Gastrocnemius medialis (tissue), 4 donors: ENCODE measurements at regions not wholly inside any gene's neighbourhood (a gene's known extent, or its start where the extent isn't known, plus 50 kb on each side); places are given as distances from the start of the nearest gene placed in this dataset.

Experiments
- ATAC-seq, 2 donors: fragments of 150-250 bp; one replicate each; pipeline ENCODE4 v1.9.1; 2016
- DNase-seq, 2 donors: peaks; one replicate each; pipeline ENCODE4 v3.0.0-alpha.2; 2019
- H3K27ac ChIP-seq, 4 donors: fragments of 200-600 bp; sonication (generic); 1 replicate in 1 of 4; 2 replicates in 3 of 4; pipeline ENCODE4 v1.5.1; 2016 to 2018; ENCODE audit warnings: mild to moderate bottlenecking in 2 of 4, moderate library complexity in 1 of 4
- H3K27me3 ChIP-seq, 3 donors: fragments of 200-600 bp; sonication (generic) in 2 of 3; 1 replicate in 1 of 3; 2 replicates in 2 of 3; pipeline versions ENCODE4 v1.5.1 to v1.6.0; 2016 to 2019; ENCODE audit warnings: mild to moderate bottlenecking in 1 of 3, moderate library complexity in 1 of 3
- H3K36me3 ChIP-seq, 2 donors: fragments of 200-600 bp; sonication (generic) in 1 of 2; one replicate each; pipeline ENCODE4 v1.5.1; 2017 to 2018
- H3K4me1 ChIP-seq, 2 donors: fragments of 200-600 bp; sonication (generic) in 1 of 2; one replicate each; pipeline ENCODE4 v1.5.1; 2016 to 2017; ENCODE audit warnings: mild to moderate bottlenecking in 2 of 2
- H3K4me3 ChIP-seq, 4 donors: fragments of 200-600 bp; sonication (generic) in 3 of 4; 1 replicate in 1 of 4; 2 replicates in 3 of 4; pipeline ENCODE4 v1.5.1; 2016 to 2019; ENCODE audit warnings: mild to moderate bottlenecking in 2 of 4
- H3K9me3 ChIP-seq, 3 donors: fragments of 200-600 bp; sonication (generic) in 2 of 3; 1 replicate in 1 of 3; 2 replicates in 2 of 3; pipeline ENCODE4 v1.5.1; 2016 to 2019
- POLR2A ChIP-seq, 2 donors: fragments of 450-650 bp; IDR thresholded peaks; one replicate each; pipeline ENCODE4 v1.6.1; 2017; ENCODE audit warnings: antibody characterized with exemption in 2 of 2, mild to moderate bottlenecking in 2 of 2, moderate library complexity in 2 of 2
- in situ Hi-C, 4 donors: fragments of 200-750 bp; cut with MboI; loops; one replicate each; pipeline versions ENCODE4 v1.15.0 to v1.8.0; 2017; ENCODE audit warnings: low sequenced_read_pairs in 4 of 4
- intact Hi-C: fragments of 100-400 bp; cut with DNase I; formaldehyde crosslinking; loops from one replicate; pipeline ENCODE4 v1.15.1; 2023; ENCODE audit warnings: low total_unique reads
- TF ChIP-seq, protein P1 (sequence below), 5 experiments: fragments of 450-650 bp in 3 of 5; fragments of 200-600 bp in 2 of 5; sonication (generic) in 2 of 5; IDR thresholded peaks in 4 of 5; conservative IDR thresholded peaks in 1 of 5; 1 replicate in 4 of 5; 2 replicates in 1 of 5; pipeline ENCODE4 v1.5.1; 2016 to 2019; ENCODE audit warnings: antibody characterized with exemption in 5 of 5, mild to moderate bottlenecking in 3 of 5, moderate library complexity in 3 of 5

DNA sequence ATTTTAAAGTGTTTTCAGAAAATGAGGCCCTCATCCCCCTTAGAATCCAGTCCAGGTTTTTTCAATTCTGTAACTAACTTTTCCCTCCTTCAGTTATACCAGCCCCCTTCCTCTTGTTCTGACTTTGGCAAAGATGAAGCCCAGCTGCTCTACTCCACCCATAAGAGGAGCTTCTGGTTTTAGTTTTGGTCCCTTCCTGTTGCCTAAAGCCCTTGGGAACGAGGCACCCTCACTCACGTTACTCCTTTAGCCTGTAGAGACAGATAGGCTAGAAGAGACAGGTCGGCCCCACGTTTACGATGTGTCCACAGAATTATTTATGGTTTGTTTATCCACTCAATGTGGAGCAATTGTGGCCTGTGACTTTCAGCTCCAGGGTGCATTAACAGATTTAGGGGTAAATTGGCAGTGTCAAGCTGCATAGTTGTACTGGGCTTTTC is 454.2 kb upstream of the TNP1 start:
- no peak for ATAC-seq
- intact Hi-C loops (no loop called here), in situ Hi-C loops (no loop called here)
- no peaks in the 10 kb centered on the region for H3K4me1 ChIP-seq
- no peaks in the 10 kb centered on the region for H3K27me3 ChIP-seq
- H3K9me3 ChIP-seq = no peaks in the 10 kb centered on the region
- H3K36me3 ChIP-seq = no peaks in the 10 kb centered on the region
- H3K27ac ChIP-seq = no peak overlapping the region
- TF ChIP-seq, protein P1, sequence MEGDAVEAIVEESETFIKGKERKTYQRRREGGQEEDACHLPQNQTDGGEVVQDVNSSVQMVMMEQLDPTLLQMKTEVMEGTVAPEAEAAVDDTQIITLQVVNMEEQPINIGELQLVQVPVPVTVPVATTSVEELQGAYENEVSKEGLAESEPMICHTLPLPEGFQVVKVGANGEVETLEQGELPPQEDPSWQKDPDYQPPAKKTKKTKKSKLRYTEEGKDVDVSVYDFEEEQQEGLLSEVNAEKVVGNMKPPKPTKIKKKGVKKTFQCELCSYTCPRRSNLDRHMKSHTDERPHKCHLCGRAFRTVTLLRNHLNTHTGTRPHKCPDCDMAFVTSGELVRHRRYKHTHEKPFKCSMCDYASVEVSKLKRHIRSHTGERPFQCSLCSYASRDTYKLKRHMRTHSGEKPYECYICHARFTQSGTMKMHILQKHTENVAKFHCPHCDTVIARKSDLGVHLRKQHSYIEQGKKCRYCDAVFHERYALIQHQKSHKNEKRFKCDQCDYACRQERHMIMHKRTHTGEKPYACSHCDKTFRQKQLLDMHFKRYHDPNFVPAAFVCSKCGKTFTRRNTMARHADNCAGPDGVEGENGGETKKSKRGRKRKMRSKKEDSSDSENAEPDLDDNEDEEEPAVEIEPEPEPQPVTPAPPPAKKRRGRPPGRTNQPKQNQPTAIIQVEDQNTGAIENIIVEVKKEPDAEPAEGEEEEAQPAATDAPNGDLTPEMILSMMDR (IDR thresholded peaks at IDR 0.05 in 4 of 5, conservative IDR thresholded peaks at IDR 0.05 in 1 of 5) = no peak
- no peak for TF ChIP-seq POLR2A (IDR thresholded peaks at IDR 0.05)
- H3K4me3 ChIP-seq = no peak overlapping the region
- DNase-seq = no peak

DNA sequence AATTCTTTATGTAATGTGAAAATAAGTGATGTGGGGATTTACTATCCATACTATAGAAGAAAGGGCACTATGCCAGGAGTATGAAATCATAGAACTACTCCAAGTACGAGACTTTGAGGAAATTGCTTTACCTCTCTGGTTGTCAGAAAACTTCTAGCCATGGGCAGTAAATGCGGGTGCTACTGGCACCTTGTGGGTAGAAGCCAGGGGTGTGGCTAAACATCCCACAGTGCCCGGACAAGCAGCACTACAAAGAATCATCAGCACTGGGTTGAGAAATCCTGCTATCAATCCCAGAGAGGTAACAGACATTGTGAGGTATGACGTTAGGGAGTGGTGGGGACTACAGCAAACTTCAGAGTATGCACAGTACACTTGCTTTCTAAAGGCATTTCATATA is 453.5 kb upstream of the TNP1 start:
- intact Hi-C loops = no loop called here
- Histone ChIP-seq H3K4me3 (no peak overlapping the region), H3K9me3 (no peaks in the 10 kb centered on the region), H3K4me1 (no peaks in the 10 kb centered on the region), H3K27ac (no peak overlapping the region), H3K27me3 (no peaks in the 10 kb centered on the region), H3K36me3 (no peaks in the 10 kb centered on the region)
- DNase-seq (no peak), ATAC-seq (no peak)
- in situ Hi-C loops = no loop called here
- TF ChIP-seq, protein P1 (IDR thresholded peaks at IDR 0.05 in 4 of 5, conservative IDR thresholded peaks at IDR 0.05 in 1 of 5) = no peak
- no peak for TF ChIP-seq POLR2A (IDR thresholded peaks at IDR 0.05)

DNA sequence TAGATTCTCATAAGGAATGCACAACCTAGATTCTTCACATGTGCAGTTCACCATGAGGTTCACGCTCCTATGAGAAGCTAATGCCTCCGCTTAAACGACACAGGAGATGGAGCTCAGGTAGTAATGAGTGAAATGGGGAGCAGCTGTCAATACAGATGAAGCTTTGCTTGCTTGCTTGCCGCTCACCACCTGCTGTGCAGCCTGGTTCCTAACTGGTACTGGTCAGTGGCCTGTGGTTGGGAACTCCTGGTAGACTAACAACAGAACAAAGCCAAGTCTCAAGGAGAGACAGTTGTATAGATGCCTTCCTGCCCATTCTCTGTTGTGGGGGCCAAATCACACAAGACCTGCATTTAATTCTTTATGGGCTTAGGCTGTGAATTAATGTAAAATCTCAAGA is 449.2 kb upstream of the TNP1 start:
- no peak for ATAC-seq
- Histone ChIP-seq H3K27ac (no peak overlapping the region), H3K9me3 (no peaks in the 10 kb centered on the region), H3K4me1 (no peaks in the 10 kb centered on the region), H3K27me3 (no peaks in the 10 kb centered on the region), H3K36me3 (no peaks in the 10 kb centered on the region), H3K4me3 (no peak overlapping the region)
- TF ChIP-seq POLR2A (IDR thresholded peaks at IDR 0.05) = no peak
- TF ChIP-seq, protein P1 (IDR thresholded peaks at IDR 0.05 in 4 of 5, conservative IDR thresholded peaks at IDR 0.05 in 1 of 5) = no peak
- no peak for DNase-seq
- in situ Hi-C loops = no loop called here
- intact Hi-C loops = no loop called here

DNA sequence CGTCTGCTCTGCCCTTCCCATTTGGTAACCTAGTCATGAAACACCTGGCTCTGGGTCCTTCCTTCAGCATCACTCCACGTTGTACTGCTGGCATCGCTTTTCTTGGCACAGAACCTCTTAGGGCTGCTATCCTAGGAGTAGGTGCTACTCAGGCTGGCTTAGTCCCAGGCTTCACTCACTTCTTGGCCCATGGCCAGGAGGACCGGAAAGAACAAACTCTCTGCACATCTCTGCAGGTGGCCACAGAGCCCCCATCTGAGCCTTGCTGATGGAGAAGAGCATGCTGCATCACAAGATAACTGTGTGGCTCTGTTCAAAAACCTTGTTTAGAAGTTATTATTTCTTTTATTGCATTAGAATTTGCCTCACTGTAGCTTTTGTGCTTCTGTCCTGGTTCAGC is 447.2 kb upstream of the TNP1 start:
- H3K36me3 ChIP-seq = no peaks in the 10 kb centered on the region
- H3K4me1 ChIP-seq = no peaks in the 10 kb centered on the region
- ATAC-seq = no peak
- H3K27ac ChIP-seq = no peak overlapping the region
- H3K4me3 ChIP-seq = no peak overlapping the region
- in situ Hi-C loops (no loop called here), intact Hi-C loops (no loop called here)
- DNase-seq = no peak
- TF ChIP-seq, protein P1 (IDR thresholded peaks at IDR 0.05 in 4 of 5, conservative IDR thresholded peaks at IDR 0.05 in 1 of 5) = no peak
- no peak for TF ChIP-seq POLR2A (IDR thresholded peaks at IDR 0.05)
- no peaks in the 10 kb centered on the region for H3K27me3 ChIP-seq
- H3K9me3 ChIP-seq = no peaks in the 10 kb centered on the region

DNA sequence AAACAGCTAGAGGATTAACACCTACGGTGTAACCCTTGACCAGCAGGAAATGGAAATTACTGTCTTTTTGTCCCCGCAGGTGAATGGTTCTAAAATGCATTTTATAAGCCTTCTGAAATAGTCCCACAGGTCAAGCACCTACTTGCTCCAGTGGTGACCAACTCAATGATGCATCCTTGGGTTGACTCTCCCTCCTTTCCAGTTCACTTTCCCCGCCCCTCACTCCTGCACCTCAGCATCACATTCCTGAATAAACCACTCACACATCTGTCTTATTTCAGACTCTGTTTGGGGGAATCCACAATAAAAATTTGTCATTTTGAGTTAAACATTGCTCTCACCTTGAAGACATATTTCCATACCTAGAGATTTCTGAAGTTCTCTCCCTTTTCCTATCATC is 446.0 kb upstream of the TNP1 start:
- Histone ChIP-seq H3K9me3 (no peaks in the 10 kb centered on the region), H3K27me3 (no peaks in the 10 kb centered on the region), H3K4me3 (no peak overlapping the region), H3K36me3 (no peaks in the 10 kb centered on the region), H3K4me1 (no peaks in the 10 kb centered on the region), H3K27ac (no peak overlapping the region)
- TF ChIP-seq, protein P1 (IDR thresholded peaks at IDR 0.05 in 4 of 5, conservative IDR thresholded peaks at IDR 0.05 in 1 of 5) = no peak
- no peak for TF ChIP-seq POLR2A (IDR thresholded peaks at IDR 0.05)
- DNase-seq (no peak), ATAC-seq (no peak)
- in situ Hi-C loops (no loop called here), intact Hi-C loops (no loop called here)
